Caco-2 (cell line): ENCODE measurements at regions not wholly inside any gene's neighbourhood (a gene's known extent, or its start where the extent isn't known, plus 50 kb on each side); places are given as distances from the start of the nearest gene placed in this dataset.

Experiments
- BruUV-seq: library from RNA; stranded (reverse); fragments of 400-500 nt; replicated peaks from 2 replicates; lab custom pipeline; 2021; lab: Mats Ljungman, UMichigan
- CTCF ChIA-PET: fragments of 300-600 bp; sonication (Branson Sonifier 250); formaldehyde crosslinking; loops from one replicate; lab custom pipeline; 2022; ENCODE audit warnings: antibody characterized with exemption; lab: Charles Lee
- POLR2A ChIA-PET: fragments of 300-600 bp; sonication (Branson Sonifier 250); formaldehyde crosslinking; loops from one replicate; lab custom pipeline; 2022; ENCODE audit warnings: antibody characterized with exemption; lab: Charles Lee
- DNase-seq, 2 experiments: peaks; one replicate each; pipeline versions ENCODE4 v3.0.0 to v3.0.0-alpha.2; 2020 to 2022
- H3K27me3 ChIP-seq: replicated peaks from 2 replicates; pipeline ENCODE4 v1.6.0; 2011; ENCODE audit warnings: low read length; ENCODE audit not compliant: control insufficient read depth, insufficient read depth
- H3K36me3 ChIP-seq: 2 replicates; pipeline ENCODE4 v1.5.1; 2011; ENCODE audit warnings: low read length; ENCODE audit not compliant: control insufficient read depth, insufficient read depth
- H3K4me1 ChIP-seq: fragments of 250-450 bp; sonication (Bioruptor Pico); 2 replicates; pipeline ENCODE4 v1.5.1; 2020; ENCODE audit warnings: mild to moderate bottlenecking
- H3K4me3 ChIP-seq: 2 replicates; pipeline ENCODE4 v1.5.1; 2011; ENCODE audit warnings: low read depth, mild to moderate bottlenecking, control low read depth, low read length
- H3K9me3 ChIP-seq: fragments of 250-450 bp; sonication (Bioruptor Pico); 2 replicates; pipeline ENCODE4 v1.5.1; 2020; ENCODE audit warnings: mild to moderate bottlenecking, moderate library complexity
- H3K27ac Mint-ChIP-seq: one replicate; pipeline ENCODE4 v1.8.0; 2022; ENCODE audit warnings: mixed read lengths; ENCODE audit not compliant: unreplicated experiment
- H3K27me3 Mint-ChIP-seq: one replicate; pipeline ENCODE4 v1.8.0; 2022; ENCODE audit warnings: mixed read lengths; ENCODE audit not compliant: insufficient read depth, unreplicated experiment
- H3K36me3 Mint-ChIP-seq: one replicate; pipeline ENCODE4 v1.8.0; 2022; ENCODE audit warnings: mild to moderate bottlenecking, mixed read lengths; ENCODE audit not compliant: insufficient read depth, unreplicated experiment
- H3K4me1 Mint-ChIP-seq: one replicate; pipeline ENCODE4 v1.8.0; 2022; ENCODE audit warnings: low read depth, mixed read lengths; ENCODE audit not compliant: unreplicated experiment
- H3K4me3 Mint-ChIP-seq: one replicate; pipeline ENCODE4 v1.8.0; 2022; ENCODE audit warnings: mild to moderate bottlenecking, moderate library complexity, mixed read lengths; ENCODE audit not compliant: unreplicated experiment
- H3K9me3 Mint-ChIP-seq: one replicate; pipeline ENCODE4 v1.8.0; 2022; ENCODE audit warnings: mixed read lengths; ENCODE audit not compliant: unreplicated experiment
- intact Hi-C: fragments of 100-400 bp; cut with micrococcal nuclease; formaldehyde crosslinking; loops from one replicate; pipeline ENCODE4 v1.10.0; 2022; ENCODE audit not compliant: unreplicated experiment
- TF ChIP-seq, protein P1 (sequence below), 2 experiments: fragments of 200-600 bp in 1 of 2; IDR thresholded peaks; 1 replicate in 1 of 2; 2 replicates in 1 of 2; pipeline versions ENCODE4 v1.5.1 to v1.8.0; 2011 to 2022; ENCODE audit warnings: antibody characterized with exemption in 1 of 2, control low read depth in 1 of 2, inconsistent platforms in 1 of 2, low read depth in 1 of 2, low read length in 1 of 2, mild to moderate bottlenecking in 1 of 2, moderate library complexity in 1 of 2; ENCODE audit not compliant: insufficient read depth in 1 of 2, severe bottlenecking in 1 of 2, unreplicated experiment in 1 of 2

DNA sequence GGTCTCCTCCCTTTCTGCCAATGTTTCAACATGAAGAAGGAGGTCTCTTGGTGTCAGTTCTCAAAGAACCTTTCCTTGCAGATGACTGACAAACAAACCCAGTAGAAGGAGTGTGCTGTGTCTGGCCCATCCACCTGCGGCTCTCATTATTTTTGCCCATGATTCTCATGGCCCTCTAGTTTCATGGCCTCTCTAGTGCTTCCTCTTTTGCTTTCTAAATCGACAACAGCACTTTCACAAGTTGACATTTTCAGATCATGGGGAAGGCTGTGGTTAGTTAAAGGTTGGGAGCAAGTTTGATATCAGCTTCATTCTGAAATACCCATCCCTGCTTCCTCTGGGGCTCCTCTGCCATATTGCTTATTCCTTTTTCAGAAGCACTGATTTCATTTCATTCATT, 805.2 kb downstream of the SLC4A3 start:
- no TSS peak for BruUV-seq
- ChIA-PET POLR2A (no interaction called here), CTCF (no interaction called here)
- no peak overlapping the region for H3K27ac Mint-ChIP-seq
- H3K9me3 ChIP-seq, result no peaks in the 10 kb centered on the region
- no peaks in the 10 kb centered on the region for H3K4me1 ChIP-seq
- intact Hi-C loops, result no loop called here
- no peaks in the 10 kb centered on the region for H3K36me3 Mint-ChIP-seq
- no peaks in the 10 kb centered on the region for H3K4me1 Mint-ChIP-seq
- no peaks in the 10 kb centered on the region for H3K9me3 Mint-ChIP-seq
- H3K4me3 ChIP-seq, result no peak overlapping the region
- H3K27me3 Mint-ChIP-seq, result peaks cover 17% of the 10 kb centered on the region
- H3K27me3 ChIP-seq, result no peaks in the 10 kb centered on the region
- no peak overlapping the region for H3K4me3 Mint-ChIP-seq
- DNase-seq, result no peak
- no peaks in the 10 kb centered on the region for H3K36me3 ChIP-seq
- TF ChIP-seq, protein P1, sequence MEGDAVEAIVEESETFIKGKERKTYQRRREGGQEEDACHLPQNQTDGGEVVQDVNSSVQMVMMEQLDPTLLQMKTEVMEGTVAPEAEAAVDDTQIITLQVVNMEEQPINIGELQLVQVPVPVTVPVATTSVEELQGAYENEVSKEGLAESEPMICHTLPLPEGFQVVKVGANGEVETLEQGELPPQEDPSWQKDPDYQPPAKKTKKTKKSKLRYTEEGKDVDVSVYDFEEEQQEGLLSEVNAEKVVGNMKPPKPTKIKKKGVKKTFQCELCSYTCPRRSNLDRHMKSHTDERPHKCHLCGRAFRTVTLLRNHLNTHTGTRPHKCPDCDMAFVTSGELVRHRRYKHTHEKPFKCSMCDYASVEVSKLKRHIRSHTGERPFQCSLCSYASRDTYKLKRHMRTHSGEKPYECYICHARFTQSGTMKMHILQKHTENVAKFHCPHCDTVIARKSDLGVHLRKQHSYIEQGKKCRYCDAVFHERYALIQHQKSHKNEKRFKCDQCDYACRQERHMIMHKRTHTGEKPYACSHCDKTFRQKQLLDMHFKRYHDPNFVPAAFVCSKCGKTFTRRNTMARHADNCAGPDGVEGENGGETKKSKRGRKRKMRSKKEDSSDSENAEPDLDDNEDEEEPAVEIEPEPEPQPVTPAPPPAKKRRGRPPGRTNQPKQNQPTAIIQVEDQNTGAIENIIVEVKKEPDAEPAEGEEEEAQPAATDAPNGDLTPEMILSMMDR (IDR thresholded peaks at IDR 0.05; ENCODE audit: insufficient read depth in 1 of 2, low read depth in 1 of 2, low read length in 1 of 2, severe bottlenecking in 1 of 2, unreplicated experiment in 1 of 2), result no peak

DNA sequence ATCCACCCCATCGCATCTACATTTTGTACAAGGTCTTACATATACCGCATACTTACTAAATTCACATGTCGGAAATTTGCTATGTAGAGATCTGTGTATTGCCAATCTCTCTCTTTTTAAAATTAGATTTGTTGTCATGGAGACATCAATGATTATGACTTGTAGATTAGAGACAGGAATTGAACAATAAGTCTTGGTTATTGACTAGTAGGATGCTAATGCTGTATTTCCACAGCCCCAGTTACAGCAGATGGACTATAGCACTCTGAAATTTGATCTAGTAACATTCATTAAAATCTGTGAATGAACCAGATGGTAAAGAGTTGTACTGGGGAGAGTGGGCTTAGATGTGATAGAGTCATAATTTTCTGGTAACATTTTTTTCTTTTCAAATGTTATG, 805.7 kb downstream of the SLC4A3 start:
- DNase-seq, result no peak
- H3K4me3 Mint-ChIP-seq, result no peak overlapping the region
- BruUV-seq, result no TSS peak

DNA sequence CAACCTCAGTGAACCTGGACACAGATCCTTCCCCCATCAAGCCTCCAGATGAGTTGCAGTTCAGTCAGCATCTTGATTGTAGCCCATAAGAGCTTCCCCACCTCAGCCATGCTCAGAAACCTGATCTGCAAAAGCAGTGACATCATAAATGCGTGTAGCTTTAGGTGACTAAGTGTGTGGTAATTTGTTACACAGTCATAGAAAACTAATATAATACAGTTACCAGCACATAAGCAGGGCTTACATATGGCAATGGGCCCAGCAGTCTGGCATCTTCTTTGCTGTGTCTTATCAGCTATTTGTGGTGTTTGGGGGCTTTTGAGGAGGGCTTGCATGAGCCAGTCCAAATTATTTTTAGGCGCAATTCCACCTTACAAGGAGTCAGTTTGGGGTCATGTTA, 807.0 kb downstream of the SLC4A3 start:
- Histone ChIP-seq H3K27me3 (no peaks in the 10 kb centered on the region), H3K4me3 (no peak overlapping the region), H3K36me3 (no peaks in the 10 kb centered on the region), H3K9me3 (no peaks in the 10 kb centered on the region), H3K4me1 (no peaks in the 10 kb centered on the region)
- Mint-ChIP-seq H3K27ac (no peak overlapping the region), H3K27me3 (peaks cover 20% of the 10 kb centered on the region), H3K9me3 (no peaks in the 10 kb centered on the region), H3K4me3 (no peak overlapping the region), H3K4me1 (no peaks in the 10 kb centered on the region), H3K36me3 (no peaks in the 10 kb centered on the region)
- BruUV-seq, result no TSS peak
- CTCF ChIA-PET, result interaction anchor here (0.6 kb wide), 1 partner anchor 126 kb away, joined by 3 read pairs; no protein-coding TSS in a partner anchor
- TF ChIP-seq, protein P1 (IDR thresholded peaks at IDR 0.05; ENCODE audit: insufficient read depth in 1 of 2, low read depth in 1 of 2, low read length in 1 of 2, severe bottlenecking in 1 of 2, unreplicated experiment in 1 of 2), result no peak
- no peak for DNase-seq
- POLR2A ChIA-PET, result no interaction called here
- intact Hi-C loops, result no loop called here

More for the DNA sequence above, 805.7 kb downstream of the SLC4A3 start:
- no peak overlapping the region for H3K4me3 ChIP-seq
- Mint-ChIP-seq H3K4me1 (no peaks in the 10 kb centered on the region), H3K27me3 (peaks cover 17% of the 10 kb centered on the region), H3K36me3 (no peaks in the 10 kb centered on the region), H3K27ac (no peak overlapping the region), H3K9me3 (no peaks in the 10 kb centered on the region)
- H3K9me3 ChIP-seq, result no peaks in the 10 kb centered on the region
- no peaks in the 10 kb centered on the region for H3K36me3 ChIP-seq
- TF ChIP-seq, protein P1 (IDR thresholded peaks at IDR 0.05; ENCODE audit: insufficient read depth in 1 of 2, low read depth in 1 of 2, low read length in 1 of 2, severe bottlenecking in 1 of 2, unreplicated experiment in 1 of 2), result no peak
- H3K4me1 ChIP-seq, result no peaks in the 10 kb centered on the region
- intact Hi-C loops, result no loop called here
- CTCF ChIA-PET, result no interaction called here
- no peaks in the 10 kb centered on the region for H3K27me3 ChIP-seq
- POLR2A ChIA-PET, result no interaction called here
